GM19397 (cell line): ENCODE measurements at regions not wholly inside any gene's neighbourhood (a gene's known extent, or its start where the extent isn't known, plus 50 kb on each side); places are given as distances from the start of the nearest gene placed in this dataset.

Experiments
- ATAC-seq: cut with Tn5 transposase; IDR thresholded peaks from one replicate; pipeline ENCODE4 v1.9.1; 2021; ENCODE audit warnings: mild to moderate bottlenecking, moderate library complexity; ENCODE audit not compliant: unreplicated experiment

- no peak for ATAC-seq
These were observed 313.5 kb downstream of the CAAP1 start for GRCh38 chr9:26579056-26579455.

GRCh38 chr9:26574898-26575440 lies 317.6 kb downstream of the CAAP1 start:
- ATAC-seq: no peak

GRCh38 chr9:26574256-26574655 lies 318.3 kb downstream of the CAAP1 start:
- ATAC-seq: no peak

GRCh38 chr9:26567976-26568375 lies 324.6 kb downstream of the CAAP1 start:
- ATAC-seq: no peak

- no peak for ATAC-seq
These were observed 326.5 kb downstream of the CAAP1 start for GRCh38 chr9:26566141-26566540.

- ATAC-seq: no peak
These were observed 327.5 kb downstream of the CAAP1 start for GRCh38 chr9:26565118-26565517.

GRCh38 chr9:26562338-26562737 lies 330.3 kb downstream of the CAAP1 start:
- no peak for ATAC-seq

GRCh38 chr9:26561928-26562327 lies 330.7 kb downstream of the CAAP1 start:
- ATAC-seq: no peak

GRCh38 chr9:26559506-26559905 lies 333.1 kb downstream of the CAAP1 start:
- no peak for ATAC-seq

GRCh38 chr9:26551971-26552370 lies 340.6 kb downstream of the CAAP1 start:
- no peak for ATAC-seq

- ATAC-seq: no peak
These were observed 341.2 kb downstream of the CAAP1 start for GRCh38 chr9:26551451-26551850.

- no peak for ATAC-seq
These were observed 343.8 kb downstream of the CAAP1 start for GRCh38 chr9:26548781-26549290.

- no peak for ATAC-seq
These were observed 352.6 kb downstream of the CAAP1 start for GRCh38 chr9:26539867-26540493.

- ATAC-seq: no peak
These were observed 355.4 kb downstream of the CAAP1 start for GRCh38 chr9:26537211-26537610.

- ATAC-seq: no peak
These were observed 357.5 kb downstream of the CAAP1 start for GRCh38 chr9:26535151-26535550.

- ATAC-seq: no peak
These were observed 361.8 kb downstream of the CAAP1 start for GRCh38 chr9:26530841-26531240.

- no peak for ATAC-seq
These were observed 364.7 kb downstream of the CAAP1 start for GRCh38 chr9:26527931-26528330.

GRCh38 chr9:26524267-26524666 lies 368.3 kb downstream of the CAAP1 start:
- ATAC-seq: no peak

- ATAC-seq: no peak
These were observed 369.0 kb downstream of the CAAP1 start for GRCh38 chr9:26523577-26523976.

GRCh38 chr9:26520141-26520540 lies 372.5 kb downstream of the CAAP1 start:
- no peak for ATAC-seq

GRCh38 chr9:26516773-26517343 lies 375.7 kb downstream of the CAAP1 start:
- ATAC-seq: no peak

GRCh38 chr9:26513730-26514129 lies 378.9 kb downstream of the CAAP1 start:
- no peak for ATAC-seq
